NCI-H2107 treated with DMSO at 0.1 percent for 48 hours (cell line): ENCODE measurements at regions not wholly inside any gene's neighbourhood (a gene's known extent, or its start where the extent isn't known, plus 50 kb on each side); places are given as distances from the start of the nearest gene placed in this dataset.
A peak's percentile ranks its signal among the peaks of the same experiment; 100 is the strongest.
"Not testable (repeated sequence)": the region's sequence is repeated elsewhere in the genome, so short reads cannot be mapped to it uniquely, and the experiment has no call there.

Experiments used
- DNase-seq: peaks from one replicate; lab custom pipeline; 2025; ENCODE audit not compliant: unreplicated experiment; lab: John Stamatoyannopoulos, UW

DNA sequence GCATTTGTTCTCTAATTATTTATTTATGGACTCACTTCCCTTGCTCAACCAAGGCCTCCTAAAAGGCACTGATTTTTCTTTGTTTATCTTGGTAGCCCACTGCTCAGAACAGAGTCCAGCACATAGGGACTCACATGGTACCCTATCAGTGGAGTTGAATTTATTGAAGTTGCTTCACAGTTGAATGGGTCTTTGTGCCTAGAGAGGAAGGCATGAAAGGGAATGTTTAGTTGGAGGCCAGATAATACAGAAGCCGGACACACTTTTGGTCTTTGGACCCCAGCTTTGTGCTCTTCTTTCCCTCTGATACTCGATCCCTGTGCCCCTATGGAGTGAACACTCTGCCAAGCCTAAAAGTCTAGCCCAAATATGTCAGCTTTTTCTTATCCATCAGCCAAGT, 429.0 kb downstream of the PRDM2 start:
- no peak for DNase-seq

DNA sequence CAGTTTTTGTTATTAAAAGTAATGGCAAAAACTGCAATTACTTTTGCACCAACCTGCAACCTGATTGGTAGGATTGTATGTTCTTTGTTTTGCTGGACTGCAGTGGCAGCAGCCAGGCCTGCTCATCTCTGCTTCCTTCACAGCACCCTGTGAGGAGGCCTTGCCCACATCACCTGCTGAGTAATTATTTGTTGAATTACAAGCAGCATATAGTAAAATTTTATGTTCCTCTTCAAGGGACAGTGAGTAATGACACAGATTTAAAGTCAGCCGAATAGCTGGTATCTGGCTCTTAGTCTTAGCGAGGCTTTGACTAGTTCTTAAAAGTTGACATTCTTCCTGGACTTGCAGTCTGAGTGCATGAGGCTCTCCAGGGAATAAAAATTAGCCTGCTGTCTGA, 435.1 kb downstream of the PRDM2 start:
- DNase-seq, result no peak

DNA sequence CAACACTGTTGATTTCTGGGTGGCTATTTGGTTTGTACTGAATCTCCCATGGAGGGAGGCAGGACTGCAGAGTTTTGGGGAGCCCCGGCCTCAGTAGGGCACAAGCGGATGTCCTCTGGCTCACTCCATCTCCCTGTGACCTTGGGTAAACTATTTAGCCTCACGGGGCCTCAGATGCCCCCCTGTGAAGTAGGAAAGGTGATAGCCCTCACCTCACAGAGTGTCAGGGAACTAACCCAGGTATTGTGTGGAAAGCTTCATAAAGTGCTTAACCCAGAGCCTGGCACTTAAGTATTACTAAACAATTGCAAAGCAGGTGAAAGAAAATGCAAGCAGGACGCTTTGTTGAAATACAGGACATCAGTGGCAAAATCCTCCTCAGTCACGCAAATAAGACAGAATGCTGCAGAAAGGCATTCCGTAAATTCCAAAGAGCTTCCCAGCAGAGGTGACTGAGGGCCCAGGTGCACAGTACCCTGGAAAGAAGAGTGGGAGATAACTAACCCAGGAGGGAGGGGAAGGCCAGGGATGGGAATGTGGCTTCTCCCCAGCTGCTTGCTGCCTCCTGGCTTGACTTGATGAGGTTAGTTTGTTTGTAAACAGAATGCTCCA, 436.3 kb downstream of the PRDM2 start:
- DNase-seq, result peak; percentile 13

DNA sequence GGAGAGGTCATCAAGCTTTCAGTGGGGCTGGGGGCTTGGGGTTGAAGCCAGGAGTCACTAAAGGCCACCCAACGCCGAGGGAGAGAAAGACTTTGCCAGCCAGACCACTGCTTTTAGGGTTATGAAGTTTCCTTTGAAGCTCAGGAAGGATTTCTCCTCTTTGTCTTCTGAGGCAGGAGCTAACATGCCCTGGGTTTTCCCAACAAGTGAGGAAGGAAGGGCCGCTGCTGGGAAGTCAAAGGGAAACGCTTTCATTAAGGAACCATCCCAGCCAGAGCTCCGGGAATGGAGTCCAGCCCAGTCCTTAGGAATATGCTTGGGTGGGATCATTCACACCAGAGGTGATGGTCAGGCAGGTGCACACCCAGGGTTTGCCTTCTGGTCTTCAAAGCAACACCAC, 436.9 kb downstream of the PRDM2 start:
- no peak for DNase-seq

DNA sequence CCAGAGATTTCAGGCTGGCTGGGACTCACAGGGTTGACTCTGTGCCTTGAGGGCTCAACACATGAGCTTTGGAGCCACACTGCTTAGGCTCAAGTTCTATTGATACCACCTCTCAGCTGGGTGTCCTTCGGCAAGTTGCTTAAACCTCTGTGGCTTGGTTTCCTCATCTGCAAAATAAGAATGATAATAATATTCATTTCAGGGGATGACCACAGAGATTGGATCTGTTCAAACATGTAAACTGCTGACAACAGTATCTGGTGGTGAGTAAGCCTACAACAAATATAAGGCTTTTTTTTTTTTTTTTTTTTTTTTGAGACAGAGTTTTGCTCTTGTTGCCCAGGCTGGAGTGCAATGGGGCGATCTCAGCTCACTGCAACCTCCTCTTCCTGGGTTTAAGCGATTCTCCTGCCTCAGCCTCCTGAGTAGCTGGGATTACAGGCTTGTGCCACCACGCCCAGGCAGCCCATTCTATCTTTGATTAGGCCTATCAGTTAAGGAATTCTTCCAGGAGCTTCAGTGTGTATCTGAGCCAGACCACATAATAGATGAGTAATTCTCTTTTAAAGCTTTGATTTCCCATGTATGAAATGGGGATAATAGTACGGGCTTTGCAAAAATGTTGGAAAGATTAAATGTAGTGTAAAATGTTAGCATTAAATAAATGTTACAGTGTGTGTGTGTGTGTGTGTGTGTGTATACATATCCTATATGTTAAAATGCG, 437.6 kb downstream of the PRDM2 start:
- no peak for DNase-seq

DNA sequence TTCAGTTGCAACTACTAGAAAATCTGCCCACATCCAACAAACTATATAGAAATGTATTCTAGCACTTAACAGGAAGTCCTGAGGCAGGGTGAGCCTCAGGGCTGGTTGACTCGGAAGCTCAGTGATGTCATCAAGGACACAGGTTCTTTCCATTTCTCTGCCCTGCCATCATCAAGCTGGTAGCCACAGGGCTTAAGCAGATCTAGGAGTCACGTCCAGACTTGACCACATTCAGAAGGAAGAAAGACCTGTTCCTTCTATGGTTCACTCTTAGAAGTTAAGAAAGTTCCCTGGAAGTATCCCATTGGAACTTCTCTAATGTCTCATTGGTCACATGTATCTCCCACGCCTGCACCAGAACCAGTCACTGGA, 438.1 kb downstream of the PRDM2 start:
- no peak for DNase-seq

DNA sequence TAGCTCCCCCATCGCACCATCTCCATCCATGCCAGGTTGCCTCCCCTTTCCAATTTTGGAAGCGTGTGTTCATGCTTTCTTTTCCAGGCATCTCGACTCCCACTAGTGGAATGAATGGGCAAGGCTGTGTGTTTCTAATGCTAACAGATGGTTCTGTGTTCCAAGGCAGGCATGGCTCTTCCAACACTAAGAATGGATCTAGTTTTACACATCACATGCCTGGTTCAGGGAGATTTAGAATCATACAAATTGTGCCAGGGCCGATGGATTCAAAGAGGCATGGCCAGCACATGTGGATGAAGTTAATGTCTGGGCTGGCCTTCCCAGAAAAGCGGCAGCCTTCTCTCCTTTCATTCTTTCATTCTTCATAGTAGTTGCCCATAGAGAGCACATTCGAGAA, 438.7 kb downstream of the PRDM2 start:
- no peak for DNase-seq

DNA sequence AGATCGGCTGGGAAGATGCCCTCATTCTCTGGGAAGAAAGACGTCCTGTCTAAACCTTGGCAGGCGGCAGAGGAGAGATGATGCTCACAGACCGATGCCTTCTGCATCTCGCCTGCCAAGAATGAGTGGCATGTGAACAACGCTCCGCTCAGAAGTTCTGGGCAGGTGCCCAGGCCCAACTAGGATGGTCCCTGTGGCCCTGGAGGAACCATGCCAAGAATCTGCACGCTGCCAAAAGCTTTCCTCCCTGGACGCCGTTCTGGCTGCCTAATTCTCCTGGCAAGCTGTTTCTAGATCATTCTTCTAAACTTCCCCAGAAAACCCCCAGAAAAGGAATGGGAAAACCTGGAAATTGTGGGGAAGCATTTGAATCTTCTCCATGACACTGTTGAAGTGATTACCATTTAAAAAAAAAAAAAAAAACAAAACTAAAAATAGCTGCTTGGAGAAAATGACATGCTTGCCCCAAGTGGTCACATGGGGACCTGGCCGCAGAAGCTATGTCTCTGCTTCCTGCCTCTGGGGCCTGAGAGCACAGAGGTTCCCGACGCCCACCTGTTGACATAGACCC, 440.9 kb downstream of the PRDM2 start:
- no peak for DNase-seq

DNA sequence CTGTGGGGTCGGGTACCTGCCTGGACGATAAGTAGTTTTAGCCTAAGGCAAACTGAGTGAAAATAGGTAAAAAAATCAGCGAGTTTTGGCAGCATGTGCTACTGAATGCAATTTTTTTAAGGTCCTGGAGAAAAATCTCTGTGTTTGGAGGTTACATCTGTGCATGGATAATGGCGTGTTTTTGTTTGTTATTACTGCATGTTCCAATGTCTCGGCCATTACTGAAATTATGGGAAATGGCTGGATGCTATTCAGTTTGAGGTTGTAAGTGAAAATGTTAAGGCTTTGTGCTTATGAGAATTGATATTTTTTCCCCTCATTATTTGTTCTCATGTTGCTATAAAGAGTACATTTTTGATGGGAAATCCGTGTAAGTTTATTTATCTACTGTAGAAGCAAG, 441.7 kb downstream of the PRDM2 start:
- DNase-seq, result no peak

DNA sequence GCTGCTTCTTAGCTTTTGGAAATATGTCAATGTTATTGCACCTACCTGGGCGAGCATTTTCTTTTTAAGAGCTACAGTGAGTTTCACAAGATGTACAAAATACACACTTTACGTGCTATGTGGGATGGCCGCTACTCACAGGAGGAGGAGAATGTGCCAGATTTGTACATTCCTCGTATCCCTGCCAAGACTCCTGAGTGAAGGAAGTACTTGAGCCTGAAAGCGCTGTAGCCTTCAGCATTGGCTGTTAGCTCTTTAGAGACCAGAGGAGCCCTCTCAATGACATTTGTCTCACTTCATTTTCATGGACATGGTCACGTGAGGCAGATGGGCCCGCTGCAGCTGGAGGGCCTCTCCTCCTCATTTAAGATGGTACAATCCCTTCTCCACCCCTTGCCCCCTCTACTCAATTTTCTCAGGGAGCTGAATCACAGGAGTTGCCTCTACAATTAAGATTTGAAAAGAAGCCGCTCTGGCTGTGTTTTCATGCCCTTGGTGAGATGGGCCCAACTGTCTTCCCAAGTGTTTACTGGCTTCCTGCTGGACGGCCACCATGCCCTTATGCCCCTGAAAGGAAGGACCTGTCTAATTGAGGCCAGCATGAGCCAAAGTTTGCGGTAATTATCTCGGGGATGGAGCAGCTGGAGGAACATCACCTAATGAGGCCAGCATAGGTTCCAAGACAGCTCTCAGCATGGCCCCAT, 442.6 kb downstream of the PRDM2 start:
- DNase-seq, result no peak

DNA sequence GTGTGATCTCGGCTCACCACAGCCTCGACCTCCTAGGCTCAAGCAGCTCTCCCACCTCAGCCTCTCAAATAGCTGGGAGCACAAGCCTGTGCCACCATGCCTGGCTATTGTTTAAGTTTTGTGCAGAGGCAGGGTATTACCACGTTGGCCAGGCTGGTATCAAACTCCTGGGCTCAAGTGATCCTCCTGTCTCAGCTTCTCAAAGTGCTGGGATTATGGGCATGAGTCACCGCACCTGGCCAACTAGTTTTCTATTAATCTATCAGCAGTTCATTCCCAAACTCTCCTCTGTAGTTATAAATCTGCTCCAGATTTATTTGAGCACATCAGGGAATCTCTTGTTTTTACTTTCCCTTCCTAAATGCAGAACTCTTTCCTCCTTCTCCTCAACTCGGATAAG, 443.8 kb downstream of the PRDM2 start:
- DNase-seq, result no peak

DNA sequence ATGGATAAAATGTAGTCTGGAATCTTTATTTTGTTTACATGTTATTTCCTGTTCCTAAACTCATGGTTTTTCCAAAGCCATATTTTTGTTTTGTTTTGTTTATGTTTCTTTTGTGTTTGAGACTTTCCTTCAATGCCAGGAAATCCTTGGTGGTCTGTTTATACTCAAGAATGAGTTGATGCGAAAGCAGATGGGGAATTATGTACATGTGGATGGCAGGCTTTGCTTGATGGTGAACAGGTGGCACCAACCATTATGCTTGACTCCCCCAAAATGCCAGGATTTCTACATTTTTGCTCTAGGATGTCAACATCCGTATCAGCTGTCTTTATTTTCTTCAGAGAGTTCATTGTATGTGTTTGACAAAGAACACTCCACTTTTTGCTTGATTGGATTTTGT, 448.5 kb downstream of the PRDM2 start:
- no peak for DNase-seq

DNA sequence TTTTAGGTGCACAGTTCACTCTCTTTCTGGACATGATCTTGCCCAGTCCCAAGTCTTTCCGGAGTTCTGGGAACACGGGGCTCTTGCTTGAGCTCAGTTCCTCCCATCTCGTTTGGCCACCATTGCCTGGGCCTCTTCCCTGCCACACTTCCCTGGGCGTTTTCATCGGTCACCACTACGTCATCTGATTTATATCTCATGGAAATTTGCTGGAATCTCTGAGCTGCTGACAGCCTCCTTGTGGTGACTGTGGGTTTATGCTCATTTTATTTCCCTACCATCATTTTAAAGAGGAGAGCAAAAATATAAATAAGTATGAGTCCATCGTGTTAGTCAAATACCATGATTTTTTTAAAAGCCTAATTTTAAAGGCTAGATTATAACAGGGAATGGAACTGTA, 449.1 kb upstream of the KAZN start:
- DNase-seq, result no peak

DNA sequence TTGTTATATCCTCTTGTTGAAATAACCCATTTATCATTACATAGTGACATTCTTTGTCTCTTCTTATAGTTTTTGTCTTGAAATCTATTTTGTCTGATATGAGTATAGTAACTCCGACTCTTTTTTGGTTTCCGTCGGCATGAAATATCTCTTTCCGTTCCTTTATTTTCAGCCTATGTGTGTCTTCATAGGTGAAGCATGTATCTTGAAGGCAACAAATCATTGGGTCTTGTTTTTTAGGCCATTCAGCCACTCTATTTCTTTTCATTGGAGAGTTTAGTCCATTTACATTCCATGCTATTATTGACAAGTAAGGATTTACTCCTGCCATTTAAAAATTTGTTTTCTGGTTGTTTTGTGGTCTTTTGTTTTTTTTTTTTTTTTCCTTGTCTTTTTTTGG, 441.9 kb upstream of the KAZN start:
- DNase-seq, result no peak

DNA sequence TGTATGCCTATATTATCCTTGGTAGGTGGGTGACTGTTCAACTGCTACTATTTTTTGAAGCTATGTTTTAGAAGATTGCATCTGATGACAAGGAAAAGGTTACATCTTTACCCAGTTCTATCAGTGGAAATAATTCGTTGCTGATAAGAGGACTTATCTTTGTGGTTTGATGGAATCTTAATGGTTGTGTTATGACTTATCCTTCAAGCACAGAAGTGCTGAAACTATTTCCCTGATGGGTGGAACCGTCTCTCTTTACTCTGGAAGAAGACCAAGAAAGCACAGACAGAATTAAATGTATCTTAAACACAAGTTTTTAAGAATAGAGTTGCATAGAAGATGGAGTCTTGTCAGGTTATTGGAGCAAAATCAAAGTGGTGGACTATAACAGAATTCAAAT, 437.7 kb upstream of the KAZN start:
- DNase-seq, result no peak

DNA sequence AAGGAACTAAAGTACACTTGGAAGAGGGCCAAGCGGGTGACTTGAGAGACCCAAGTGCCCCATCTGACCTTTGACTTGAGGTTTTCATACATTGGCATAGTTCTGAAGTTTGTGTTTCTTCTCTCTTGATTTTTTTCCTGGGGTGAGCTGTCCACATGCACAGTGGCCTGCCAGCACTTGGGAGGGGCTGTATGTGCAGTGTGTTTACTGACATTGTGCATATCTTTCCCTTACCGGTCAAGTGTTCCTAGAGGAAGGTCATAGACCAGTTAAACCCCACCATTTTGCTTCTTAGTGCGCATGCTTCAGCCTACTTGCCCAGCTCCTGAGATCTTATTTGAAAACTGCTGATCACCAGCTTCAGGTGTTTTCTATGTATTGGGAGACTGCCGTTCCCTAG, 435.2 kb upstream of the KAZN start:
- DNase-seq, result no peak

DNA sequence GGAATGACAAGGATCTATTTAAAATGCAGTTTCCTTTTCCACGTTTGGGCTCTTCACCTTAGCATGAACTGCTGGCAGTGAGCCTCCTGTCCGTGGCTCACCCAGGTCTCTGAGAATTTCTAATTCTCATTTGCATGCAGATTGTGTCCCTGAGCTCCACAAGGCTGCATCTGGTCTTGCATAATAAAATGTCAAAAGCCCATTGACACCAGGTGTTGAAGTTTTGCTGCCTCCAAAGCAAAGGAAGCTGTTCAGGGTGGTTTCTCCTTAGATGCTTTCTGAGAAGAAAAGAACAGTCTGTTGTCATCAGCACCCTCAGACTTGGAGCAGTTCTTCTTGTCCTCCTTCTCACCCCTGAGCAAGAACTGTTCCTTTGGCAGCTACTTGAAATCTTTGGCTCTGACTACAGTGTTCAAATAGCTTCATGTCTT, 433.1 kb upstream of the KAZN start:
- peak; percentile 14 for DNase-seq

DNA sequence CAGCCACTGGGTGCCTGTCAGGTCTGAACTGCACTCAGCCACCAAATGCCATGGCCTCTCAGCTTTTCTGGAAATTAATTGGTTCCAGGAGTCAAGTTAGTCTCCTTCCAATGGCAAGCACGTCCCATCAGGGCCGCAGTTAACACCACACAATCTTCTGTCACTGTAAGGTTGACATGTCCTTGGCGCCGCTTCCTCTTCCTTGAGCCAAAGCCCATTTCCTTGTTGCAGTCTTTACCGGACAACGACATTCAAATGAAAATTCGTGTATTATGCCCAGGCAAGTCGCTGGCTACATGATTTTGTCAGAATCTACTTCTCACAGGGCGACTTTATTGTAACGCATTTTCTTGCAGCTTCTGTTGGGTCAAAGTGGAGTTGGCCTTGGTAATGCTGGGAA, 430.6 kb upstream of the KAZN start:
- no peak for DNase-seq

DNA sequence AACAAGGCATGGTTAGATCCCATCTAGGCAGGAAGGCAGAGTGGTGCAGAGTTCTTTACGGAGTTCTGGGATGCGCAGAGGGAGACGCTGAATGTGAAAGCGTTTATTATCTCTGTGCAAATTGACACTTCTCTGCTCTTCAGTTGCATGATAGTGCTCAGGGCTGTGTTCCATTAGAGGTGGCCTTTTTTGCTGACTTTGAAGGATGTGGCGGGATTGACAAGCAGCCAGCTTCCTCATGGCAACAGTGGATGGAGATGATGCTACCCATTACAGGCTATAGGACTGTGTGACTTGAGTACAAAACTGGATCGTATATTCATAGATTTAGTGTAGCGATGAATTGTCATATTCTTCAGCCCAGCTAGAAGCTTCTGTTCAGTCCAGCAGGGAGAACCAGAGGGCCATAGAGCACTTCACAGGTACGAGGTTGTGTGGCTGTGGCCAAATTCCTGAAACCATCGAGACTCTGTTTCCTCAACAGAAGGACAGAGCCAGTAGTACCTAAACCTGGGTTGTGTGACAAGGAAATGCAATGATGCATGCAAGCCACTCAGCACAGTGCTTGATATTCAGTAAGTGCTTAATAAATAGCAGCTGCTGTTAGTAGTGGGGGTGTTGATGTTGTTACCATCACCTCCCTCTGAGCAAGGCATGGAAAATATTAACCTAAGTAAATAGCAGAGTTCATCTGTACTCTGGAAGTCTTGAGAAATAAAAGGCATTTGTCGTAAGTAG, 430.0 kb upstream of the KAZN start:
- DNase-seq, result no peak

DNA sequence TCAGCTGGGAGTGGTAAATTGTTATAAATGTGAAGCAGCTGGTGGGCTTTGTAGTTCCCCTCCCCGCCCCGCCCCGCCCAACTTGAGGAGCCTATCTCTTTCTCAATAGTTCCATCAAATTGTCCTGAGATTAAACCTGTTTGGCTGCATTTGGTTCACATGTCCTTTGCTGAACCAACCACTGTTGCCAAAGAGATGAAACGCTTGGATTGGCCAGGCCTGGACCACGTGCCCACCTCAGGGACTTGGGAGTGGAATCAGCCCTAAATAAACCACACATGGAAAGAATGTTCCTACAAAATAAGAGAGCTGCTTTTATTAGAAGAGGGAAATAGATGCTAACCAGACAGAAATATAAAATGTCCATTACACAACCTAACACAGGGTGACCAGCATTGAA, 424.9 kb upstream of the KAZN start:
- no peak for DNase-seq

DNA sequence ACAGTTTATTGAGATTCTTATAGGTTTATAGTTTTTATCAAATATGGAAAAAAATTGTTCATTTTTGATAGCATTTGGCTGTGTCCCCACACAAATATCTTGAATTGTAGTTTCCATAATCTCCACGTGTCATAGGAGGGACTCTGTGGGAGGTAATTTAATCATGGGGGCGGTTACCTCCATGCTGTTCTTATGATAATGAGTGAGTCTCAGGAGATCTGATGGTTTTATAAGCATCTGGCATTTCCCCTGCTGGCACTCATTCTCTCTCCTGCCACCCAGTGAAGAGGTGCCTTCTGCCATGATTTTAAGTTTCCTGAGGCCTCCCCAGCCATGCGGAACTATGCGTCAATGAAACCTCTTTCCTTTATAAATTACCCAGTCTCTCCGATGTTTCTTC, 420.6 kb upstream of the KAZN start:
- not testable (repeated sequence) for DNase-seq

DNA sequence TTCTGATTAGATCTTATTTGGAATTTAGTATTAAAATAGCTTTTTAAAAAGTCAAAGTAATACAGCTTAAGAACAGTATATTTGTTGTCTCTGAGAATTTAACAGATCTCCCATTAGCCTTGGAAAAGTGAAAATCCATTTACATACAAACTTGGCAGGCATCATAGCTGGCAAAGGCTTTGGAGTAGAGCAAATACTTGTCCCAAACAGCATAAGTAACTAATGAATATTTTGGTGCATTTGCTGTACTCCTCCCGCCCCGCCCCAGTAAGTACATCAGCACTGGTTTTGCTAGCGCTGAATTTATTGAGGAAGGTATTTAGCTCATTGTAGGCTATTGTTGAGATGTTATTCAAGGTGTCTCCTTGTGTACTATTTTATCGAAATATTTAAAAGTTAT, 417.7 kb upstream of the KAZN start:
- no peak for DNase-seq
